Hepatocyte (in vitro differentiated cells): ENCODE measurements at regions not wholly inside any gene's neighbourhood (a gene's known extent, or its start where the extent isn't known, plus 50 kb on each side); places are given as distances from the start of the nearest gene placed in this dataset.
"Not testable (repeated sequence)": the region's sequence is repeated elsewhere in the genome, so short reads cannot be mapped to it uniquely, and the experiment has no call there.

ENCODE experiments used
- DNase-seq: peaks from one replicate; pipeline ENCODE4 v3.0.0-alpha.2; 2016; ENCODE audit warnings: low spot score
- H2AFZ ChIP-seq: fragments of 200-600 bp; sonication (generic); 2 replicates; pipeline ENCODE4 v1.6.0; 2016; ENCODE audit warnings: antibody characterized with exemption, mild to moderate bottlenecking
- H3K27ac ChIP-seq: fragments of 200-600 bp; sonication (generic); 2 replicates; pipeline ENCODE4 v1.5.1; 2016; ENCODE audit warnings: mild to moderate bottlenecking
- H3K27me3 ChIP-seq: fragments of 200-600 bp; sonication (generic); 2 replicates; pipeline ENCODE4 v1.6.1; 2016
- H3K36me3 ChIP-seq: fragments of 200-600 bp; sonication (generic); replicated peaks from 2 replicates; pipeline ENCODE4 v1.5.1; 2016; ENCODE audit warnings: low read depth; ENCODE audit not compliant: insufficient read depth
- H3K4me1 ChIP-seq: fragments of 200-600 bp; sonication (generic); 2 replicates; pipeline ENCODE4 v1.5.1; 2016; ENCODE audit warnings: mild to moderate bottlenecking, moderate library complexity; ENCODE audit not compliant: insufficient read depth
- H3K4me2 ChIP-seq: fragments of 200-600 bp; sonication (generic); 2 replicates; pipeline ENCODE4 v1.6.0; 2016
- H3K4me3 ChIP-seq: fragments of 200-600 bp; sonication (generic); 2 replicates; pipeline ENCODE4 v1.5.1; 2016; ENCODE audit warnings: mild to moderate bottlenecking
- H3K79me2 ChIP-seq: fragments of 200-600 bp; sonication (generic); 2 replicates; pipeline ENCODE4 v1.6.0; 2017; ENCODE audit warnings: mild to moderate bottlenecking
- H3K9me2 ChIP-seq: fragments of 200-600 bp; sonication (generic); replicated peaks from 2 replicates; pipeline ENCODE4 v1.6.0; 2017; ENCODE audit warnings: mild to moderate bottlenecking; ENCODE audit not compliant: insufficient read depth
- H3K9me3 ChIP-seq: fragments of 200-600 bp; sonication (generic); 2 replicates; pipeline ENCODE4 v1.5.1; 2016; ENCODE audit warnings: low read depth, mild to moderate bottlenecking
- H4K20me1 ChIP-seq: fragments of 200-600 bp; sonication (generic); 2 replicates; pipeline ENCODE4 v1.6.0; 2016; ENCODE audit warnings: mild to moderate bottlenecking; ENCODE audit not compliant: insufficient read depth, poor library complexity, severe bottlenecking
- CTCF ChIP-seq: fragments of 200-600 bp; sonication (generic); IDR thresholded peaks from 2 replicates; pipeline ENCODE4 v1.5.1; 2016; ENCODE audit warnings: antibody characterized with exemption, mild to moderate bottlenecking; ENCODE audit not compliant: poor library complexity
- EZH2 ChIP-seq: fragments of 200-600 bp; sonication (generic); IDR thresholded peaks from 2 replicates; pipeline ENCODE4 v1.6.1; 2016; ENCODE audit warnings: antibody characterized with exemption, mild to moderate bottlenecking, borderline replicate concordance
- EZH2phosphoT487 ChIP-seq: fragments of 200-600 bp; sonication (generic); IDR thresholded peaks from one replicate; pipeline ENCODE4 v1.6.1; 2018; ENCODE audit warnings: antibody characterized with exemption, mild to moderate bottlenecking, low read depth, moderate library complexity; ENCODE audit not compliant: unreplicated experiment, severe bottlenecking
- WGBS: methylation state at CpG from one replicate; pipeline ENCODE4 v1.1.6; 2016; ENCODE audit warnings: low lambda C conversion rate; ENCODE audit errors: missing lambda C conversion rate; 5-methylcytosine and 5-hydroxymethylcytosine counted together

- H3K79me2 ChIP-seq, DNase-seq, H3K36me3 ChIP-seq, H3K4me2 ChIP-seq, H3K27ac ChIP-seq, H2AFZ ChIP-seq, H3K4me3 ChIP-seq, H4K20me1 ChIP-seq, H3K27me3 ChIP-seq, H3K9me3 ChIP-seq, H3K4me1 ChIP-seq, H3K9me2 ChIP-seq: not testable (repeated sequence)
- WGBS, result 95% methylated on average over 9 of the region's 17 CpGs
Observed at GRCh38 chr15:85260526-85260925, 119.9 kb upstream of the AKAP13 start.

GRCh38 chr15:85262461-85263055 is 117.8 kb upstream of the AKAP13 start:
- not testable (repeated sequence) for H3K9me2 ChIP-seq, H3K4me1 ChIP-seq, H3K27ac ChIP-seq, H3K9me3 ChIP-seq, DNase-seq, H3K36me3 ChIP-seq, H3K4me3 ChIP-seq, H2AFZ ChIP-seq, H3K4me2 ChIP-seq, H3K79me2 ChIP-seq, H4K20me1 ChIP-seq, H3K27me3 ChIP-seq
- 91% methylated on average over 23 of the region's 26 CpGs for WGBS

GRCh38 chr15:85263842-85264440 is 116.5 kb upstream of the AKAP13 start:
- not testable (repeated sequence) for H3K27me3 ChIP-seq, H2AFZ ChIP-seq, H3K9me3 ChIP-seq, H3K36me3 ChIP-seq, H3K9me2 ChIP-seq, H3K4me2 ChIP-seq, H3K4me1 ChIP-seq, DNase-seq, H3K27ac ChIP-seq, H3K79me2 ChIP-seq, H3K4me3 ChIP-seq, H4K20me1 ChIP-seq
- 86% methylated on average over 11 of the region's 13 CpGs for WGBS

GRCh38 chr15:85264614-85265190 is 115.7 kb upstream of the AKAP13 start:
- not testable (repeated sequence) for H3K79me2 ChIP-seq, H3K9me3 ChIP-seq, H4K20me1 ChIP-seq, H3K4me1 ChIP-seq, H3K27me3 ChIP-seq, H3K36me3 ChIP-seq, H3K4me3 ChIP-seq, DNase-seq, H3K27ac ChIP-seq, H3K9me2 ChIP-seq, H2AFZ ChIP-seq, H3K4me2 ChIP-seq
- 87% methylated on average over 14 of the region's 14 CpGs for WGBS

GRCh38 chr15:85267158-85267857 is 113.1 kb upstream of the AKAP13 start:
- H3K4me3 ChIP-seq, DNase-seq, H3K4me1 ChIP-seq, H2AFZ ChIP-seq, H3K9me2 ChIP-seq, H3K27ac ChIP-seq, H3K27me3 ChIP-seq, H3K79me2 ChIP-seq, H3K4me2 ChIP-seq, H3K36me3 ChIP-seq, H4K20me1 ChIP-seq, H3K9me3 ChIP-seq: not testable (repeated sequence)
- WGBS, result 93% methylated on average over 10 of the region's 24 CpGs

- Histone ChIP-seq H3K9me3 (no peaks in the 10 kb centered on the region), H4K20me1 (no peaks in the 10 kb centered on the region), H3K27me3 (no peaks in the 10 kb centered on the region), H3K4me3 (no peak overlapping the region), H3K36me3 (no peaks in the 10 kb centered on the region), H2AFZ (no peak overlapping the region), H3K79me2 (no peaks in the 10 kb centered on the region), H3K9me2 (no peaks in the 10 kb centered on the region), H3K27ac (no peak overlapping the region), H3K4me1 (no peaks in the 10 kb centered on the region), H3K4me2 (no peak overlapping the region)
- WGBS, result 93% methylated on average over 14 of the region's 14 CpGs
- DNase-seq, result no peak
- no peak for TF ChIP-seq EZH2phosphoT487
- TF ChIP-seq CTCF, result no peak
- no peak for TF ChIP-seq EZH2
Observed at GRCh38 chr15:85274315-85275050, 105.9 kb upstream of the AKAP13 start.
